Astrocyte of the cerebellum (primary cell): ENCODE measurements at regions not wholly inside any gene's neighbourhood (a gene's known extent, or its start where the extent isn't known, plus 50 kb on each side); places are given as distances from the start of the nearest gene placed in this dataset.

ENCODE experiments used
- DNase-seq: peaks from one replicate; pipeline ENCODE4 v3.0.0-alpha.2; 2011; ENCODE audit warnings: low read depth
- H3K4me3 ChIP-seq: 2 replicates; pipeline ENCODE4 v1.5.1; 2011; ENCODE audit warnings: mild to moderate bottlenecking, low read depth, low read length, moderate library complexity
- CTCF ChIP-seq: IDR thresholded peaks from 2 replicates; pipeline ENCODE4 v1.5.1; 2012; ENCODE audit warnings: low read length, low read depth, moderate library complexity, mild to moderate bottlenecking; ENCODE audit errors: missing control alignments
- in situ Hi-C: cut with HindIII; loops from 2 replicates; pipeline ENCODE4 v1.10.0; 2017; ENCODE audit warnings: low sequenced_read_pairs

- in situ Hi-C loops: no loop called here
- peak; percentile 32 for DNase-seq
- no peak overlapping the region for H3K4me3 ChIP-seq
- no peak for TF ChIP-seq CTCF
Measured at GRCh38 chr4:126697748-126698147, 935.0 kb upstream of the INTU start.

- in situ Hi-C loops: no loop called here
- no peak for TF ChIP-seq CTCF
- no peak for DNase-seq
- H3K4me3 ChIP-seq: no peak overlapping the region
Measured at GRCh38 chr4:126698224-126698623, 934.5 kb upstream of the INTU start.

GRCh38 chr4:126701756-126702155 lies 931.0 kb upstream of the INTU start:
- DNase-seq: peak; percentile 36
- in situ Hi-C loops: no loop called here
- no peak for TF ChIP-seq CTCF
- no peak overlapping the region for H3K4me3 ChIP-seq

- no peak overlapping the region for H3K4me3 ChIP-seq
- in situ Hi-C loops: no loop called here
- TF ChIP-seq CTCF: no peak
- DNase-seq: no peak
Measured at GRCh38 chr4:126702747-126703146, 930.0 kb upstream of the INTU start.

GRCh38 chr4:126705266-126705665 lies 927.5 kb upstream of the INTU start:
- H3K4me3 ChIP-seq: no peak overlapping the region
- DNase-seq: peak; percentile 13
- TF ChIP-seq CTCF: no peak
- in situ Hi-C loops: no loop called here

GRCh38 chr4:126708716-126709115 lies 924.0 kb upstream of the INTU start:
- no peak overlapping the region for H3K4me3 ChIP-seq
- TF ChIP-seq CTCF: no peak
- in situ Hi-C loops: no loop called here
- no peak for DNase-seq

- DNase-seq: no peak
- TF ChIP-seq CTCF: no peak
- H3K4me3 ChIP-seq: no peak overlapping the region
- in situ Hi-C loops: no loop called here
Measured at GRCh38 chr4:126710935-126711334, 921.8 kb upstream of the INTU start.
